ENCODE measurements at regions not wholly inside any gene's neighbourhood (a gene's known extent, or its start where the extent isn't known, plus 50 kb on each side); places are given as distances from the start of the nearest gene placed in this dataset.

DNA sequence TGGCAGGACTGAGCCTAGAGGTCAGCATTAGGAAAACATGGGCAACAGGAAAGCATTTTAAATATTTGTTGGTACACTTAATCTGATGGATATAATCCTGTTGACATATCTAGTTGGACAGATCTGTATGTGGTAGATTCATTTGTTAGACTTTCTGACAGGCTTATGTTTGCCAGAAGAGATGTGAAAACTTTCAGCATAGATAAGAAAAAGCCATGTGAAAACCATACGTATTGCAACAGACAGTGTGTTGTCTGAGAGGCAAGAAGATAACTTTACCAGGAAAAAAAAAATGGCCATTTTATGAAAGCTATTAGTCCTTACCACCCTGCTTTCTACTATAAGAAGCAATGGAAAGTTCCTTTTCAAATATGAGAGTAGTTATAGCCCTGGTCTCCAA lies 1902.2 kb upstream of the C9orf72 start:
- TF ChIP-seq, protein P1, sequence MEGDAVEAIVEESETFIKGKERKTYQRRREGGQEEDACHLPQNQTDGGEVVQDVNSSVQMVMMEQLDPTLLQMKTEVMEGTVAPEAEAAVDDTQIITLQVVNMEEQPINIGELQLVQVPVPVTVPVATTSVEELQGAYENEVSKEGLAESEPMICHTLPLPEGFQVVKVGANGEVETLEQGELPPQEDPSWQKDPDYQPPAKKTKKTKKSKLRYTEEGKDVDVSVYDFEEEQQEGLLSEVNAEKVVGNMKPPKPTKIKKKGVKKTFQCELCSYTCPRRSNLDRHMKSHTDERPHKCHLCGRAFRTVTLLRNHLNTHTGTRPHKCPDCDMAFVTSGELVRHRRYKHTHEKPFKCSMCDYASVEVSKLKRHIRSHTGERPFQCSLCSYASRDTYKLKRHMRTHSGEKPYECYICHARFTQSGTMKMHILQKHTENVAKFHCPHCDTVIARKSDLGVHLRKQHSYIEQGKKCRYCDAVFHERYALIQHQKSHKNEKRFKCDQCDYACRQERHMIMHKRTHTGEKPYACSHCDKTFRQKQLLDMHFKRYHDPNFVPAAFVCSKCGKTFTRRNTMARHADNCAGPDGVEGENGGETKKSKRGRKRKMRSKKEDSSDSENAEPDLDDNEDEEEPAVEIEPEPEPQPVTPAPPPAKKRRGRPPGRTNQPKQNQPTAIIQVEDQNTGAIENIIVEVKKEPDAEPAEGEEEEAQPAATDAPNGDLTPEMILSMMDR (IDR thresholded peaks at IDR 0.05), result no peak

DNA sequence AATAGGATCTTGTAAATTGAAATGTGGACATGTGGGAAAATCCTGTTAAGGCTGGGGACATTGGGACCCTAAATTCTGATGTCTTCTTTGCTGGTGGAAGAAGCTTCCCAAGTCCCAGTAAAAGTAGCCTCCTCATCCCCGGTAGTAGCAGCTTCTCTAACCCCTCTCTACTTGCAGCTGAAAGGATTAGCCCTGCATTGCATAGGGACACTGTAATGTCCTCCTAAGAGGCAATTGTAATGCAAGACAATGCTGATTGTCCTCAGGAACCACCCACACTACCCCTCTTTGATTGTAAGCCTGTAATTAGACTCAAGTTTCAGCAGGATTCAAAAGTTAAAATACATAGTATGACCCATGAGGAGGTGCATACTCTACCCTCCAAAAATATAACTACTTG lies 1938.4 kb upstream of the C9orf72 start:
- TF ChIP-seq, protein P1 (IDR thresholded peaks at IDR 0.05), result no peak

DNA sequence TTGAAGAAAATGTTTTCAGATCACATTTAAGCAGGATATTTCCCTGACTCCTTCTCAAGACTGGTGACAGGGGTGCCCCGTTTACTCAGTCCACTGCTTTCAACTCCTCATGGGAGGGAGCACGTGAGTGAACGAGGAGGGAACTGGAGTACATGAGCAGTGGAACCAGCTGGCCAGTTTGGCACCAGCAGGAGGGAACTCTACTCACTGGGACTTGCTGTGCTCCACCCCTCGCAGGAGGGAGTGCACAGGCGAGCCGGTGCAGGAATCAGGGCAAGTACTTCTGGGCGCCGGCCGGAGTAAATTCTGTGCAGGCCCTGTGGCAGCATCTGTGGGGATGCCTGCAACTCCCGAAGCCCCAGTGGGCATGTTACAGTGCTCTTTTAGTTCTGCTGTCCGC lies 1941.1 kb upstream of the C9orf72 start:
- TF ChIP-seq, protein P1 (IDR thresholded peaks at IDR 0.05), result no peak

DNA sequence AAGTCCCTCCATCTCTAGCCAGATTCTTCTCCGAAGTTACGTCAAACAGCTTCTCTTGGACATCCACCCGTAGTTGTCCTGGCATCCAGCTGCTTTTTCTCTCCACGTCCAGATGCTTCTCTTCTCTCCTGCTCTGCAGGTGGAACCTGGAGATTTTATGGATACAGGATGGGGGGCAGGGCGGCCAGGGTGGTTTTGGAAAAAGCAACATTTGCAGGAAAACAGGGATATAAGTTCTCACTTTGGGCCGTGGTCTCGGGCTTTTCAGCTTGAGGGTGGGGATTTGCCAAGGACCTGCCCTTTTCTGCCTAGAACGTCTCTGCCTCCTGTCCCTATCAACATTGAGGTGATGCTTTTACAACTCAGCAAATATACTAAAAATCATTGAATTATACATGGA lies 1941.6 kb upstream of the C9orf72 start:
- TF ChIP-seq, protein P1 (IDR thresholded peaks at IDR 0.05), result no peak

DNA sequence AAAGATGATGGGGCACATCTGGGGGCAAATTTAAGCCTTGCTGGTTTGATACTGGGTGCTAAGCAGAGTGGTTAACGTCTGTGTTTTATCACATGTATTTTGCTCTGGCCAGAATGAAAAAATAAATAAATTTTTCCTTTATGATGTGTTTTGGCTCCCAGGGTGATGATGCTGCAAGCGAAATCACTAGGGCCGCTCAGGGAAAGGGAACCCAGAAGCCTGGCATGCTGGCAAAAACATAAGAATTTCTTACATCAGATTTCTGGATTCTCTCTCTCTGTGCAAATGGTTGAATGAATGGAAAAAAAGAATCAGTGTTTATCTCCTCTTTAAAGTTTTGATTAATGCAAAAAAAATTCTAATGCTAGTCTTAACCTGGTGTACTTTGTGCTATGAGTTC lies 1975.2 kb upstream of the C9orf72 start:
- TF ChIP-seq, protein P1 (IDR thresholded peaks at IDR 0.05), result no peak

DNA sequence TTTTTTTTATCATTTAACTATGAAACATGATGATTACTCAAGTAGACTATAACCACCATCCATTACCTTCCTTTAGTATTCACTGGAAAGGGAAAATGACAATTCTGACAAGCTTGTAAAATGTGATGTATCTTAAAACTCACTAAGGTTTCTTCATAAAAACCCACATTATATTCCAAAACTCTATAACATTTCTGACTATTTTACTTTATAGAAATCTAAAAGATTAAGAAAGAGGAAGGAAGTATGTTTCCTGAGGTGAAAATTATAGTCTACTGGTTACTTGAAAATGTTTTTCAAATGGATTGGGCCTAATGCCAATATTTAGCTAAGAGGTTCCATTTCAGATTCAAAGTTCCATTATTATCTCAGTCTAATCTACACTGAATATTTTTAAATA lies 1982.2 kb upstream of the C9orf72 start:
- TF ChIP-seq, protein P1 (IDR thresholded peaks at IDR 0.05), result no peak

DNA sequence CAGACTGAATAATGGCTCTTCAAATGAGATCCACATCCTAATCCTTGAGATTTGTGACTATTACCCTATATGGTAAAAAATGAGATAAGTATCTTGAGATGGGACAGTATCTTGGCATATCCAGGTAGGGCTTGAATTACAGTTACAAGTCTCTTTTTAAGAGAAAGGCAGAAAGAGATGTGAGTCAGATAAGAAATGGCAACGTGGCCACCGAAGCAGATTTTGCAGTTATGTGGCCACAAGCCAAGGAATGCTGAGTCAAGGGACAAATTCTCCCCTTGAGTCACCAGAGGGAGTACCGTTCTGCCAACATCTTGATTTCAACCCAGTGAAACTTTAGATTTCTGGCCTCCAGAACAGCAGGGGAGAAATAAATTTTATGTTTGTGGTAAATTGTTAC lies 1983.0 kb upstream of the C9orf72 start:
- TF ChIP-seq, protein P1 (IDR thresholded peaks at IDR 0.05), result no peak

DNA sequence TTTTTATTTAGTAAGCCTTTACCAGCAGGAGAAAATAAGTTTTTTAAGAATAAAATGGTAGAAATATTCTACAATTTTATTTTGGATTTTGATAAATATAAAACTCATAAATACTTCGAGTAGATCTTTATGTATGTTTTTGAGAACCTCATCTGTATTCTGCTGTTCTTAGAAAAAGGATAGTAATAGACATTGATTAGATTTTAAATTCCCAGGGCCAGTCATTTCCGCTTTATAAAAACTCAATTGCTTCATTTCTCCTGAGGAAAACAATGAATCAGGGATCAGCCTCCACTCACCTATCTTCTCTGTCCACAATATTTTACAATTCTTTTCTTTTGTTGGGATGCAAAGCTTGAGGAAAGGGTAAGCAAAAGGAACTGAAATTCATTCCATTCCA lies 1983.5 kb upstream of the C9orf72 start:
- TF ChIP-seq, protein P1 (IDR thresholded peaks at IDR 0.05), result no peak
